MG63 (cell line): ENCODE measurements at regions not wholly inside any gene's neighbourhood (a gene's known extent, or its start where the extent isn't known, plus 50 kb on each side); places are given as distances from the start of the nearest gene placed in this dataset.
"Not testable (repeated sequence)": the region's sequence is repeated elsewhere in the genome, so short reads cannot be mapped to it uniquely, and the experiment has no call there.

Experiments
- DNase-seq: peaks from one replicate; pipeline ENCODE4 v3.0.0-alpha.2; 2020
- H3K27me3 ChIP-seq: fragments of 250-450 bp; sonication (Bioruptor Pico); 2 replicates; pipeline ENCODE4 v1.5.1; 2020; ENCODE audit warnings: mild to moderate bottlenecking, moderate library complexity
- H3K36me3 ChIP-seq: fragments of 250-450 bp; sonication (Bioruptor Pico); 2 replicates; pipeline ENCODE4 v1.5.1; 2020; ENCODE audit warnings: mild to moderate bottlenecking, moderate library complexity
- H3K4me3 ChIP-seq: fragments of 250-450 bp; sonication (Bioruptor Pico); 2 replicates; pipeline ENCODE4 v1.5.1; 2020; ENCODE audit warnings: mild to moderate bottlenecking, moderate library complexity
- H3K9me3 ChIP-seq: fragments of 250-450 bp; sonication (Bioruptor Pico); 2 replicates; pipeline ENCODE4 v1.5.1; 2020; ENCODE audit warnings: mild to moderate bottlenecking, moderate library complexity

DNA sequence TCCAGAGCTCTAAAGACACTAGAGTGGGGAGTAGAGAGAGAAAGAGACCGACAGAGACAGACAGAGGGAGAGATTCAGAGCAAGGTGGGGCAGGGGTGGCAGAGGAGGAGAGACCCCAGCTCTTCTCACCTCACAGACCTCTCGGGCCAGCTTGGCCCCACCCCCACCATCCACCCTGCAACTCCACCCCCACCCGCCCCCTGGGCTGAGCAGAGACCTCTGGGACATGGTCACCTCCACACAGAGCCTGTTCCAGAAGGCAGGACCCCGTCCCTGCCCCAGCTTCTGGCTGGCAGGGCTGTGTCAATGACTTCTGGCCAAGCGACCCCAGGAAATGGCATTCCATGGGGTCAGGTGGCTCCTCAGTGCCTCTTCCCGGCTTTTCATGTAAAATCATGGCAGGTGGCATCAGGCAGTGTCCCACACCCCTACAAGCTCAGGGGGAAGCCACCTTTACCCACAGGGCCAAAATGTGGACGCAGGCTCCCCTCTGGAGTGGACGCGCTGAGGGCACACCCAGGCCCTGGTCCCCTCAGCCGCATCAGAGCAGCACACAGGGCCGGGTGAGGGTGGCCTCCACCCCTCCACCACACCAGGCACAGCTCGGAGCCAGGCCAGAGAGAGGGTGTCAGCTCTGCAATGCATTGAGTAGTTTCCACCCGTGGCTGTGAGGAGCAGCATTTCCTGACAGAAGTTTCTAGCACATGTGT, 131.2 kb upstream of the LPCAT1 start:
- Histone ChIP-seq H3K27me3 (peaks cover 31% of the 10 kb centered on the region), H3K36me3 (no peaks in the 10 kb centered on the region), H3K4me3 (no peak overlapping the region), H3K9me3 (no peaks in the 10 kb centered on the region)
- no peak for DNase-seq

DNA sequence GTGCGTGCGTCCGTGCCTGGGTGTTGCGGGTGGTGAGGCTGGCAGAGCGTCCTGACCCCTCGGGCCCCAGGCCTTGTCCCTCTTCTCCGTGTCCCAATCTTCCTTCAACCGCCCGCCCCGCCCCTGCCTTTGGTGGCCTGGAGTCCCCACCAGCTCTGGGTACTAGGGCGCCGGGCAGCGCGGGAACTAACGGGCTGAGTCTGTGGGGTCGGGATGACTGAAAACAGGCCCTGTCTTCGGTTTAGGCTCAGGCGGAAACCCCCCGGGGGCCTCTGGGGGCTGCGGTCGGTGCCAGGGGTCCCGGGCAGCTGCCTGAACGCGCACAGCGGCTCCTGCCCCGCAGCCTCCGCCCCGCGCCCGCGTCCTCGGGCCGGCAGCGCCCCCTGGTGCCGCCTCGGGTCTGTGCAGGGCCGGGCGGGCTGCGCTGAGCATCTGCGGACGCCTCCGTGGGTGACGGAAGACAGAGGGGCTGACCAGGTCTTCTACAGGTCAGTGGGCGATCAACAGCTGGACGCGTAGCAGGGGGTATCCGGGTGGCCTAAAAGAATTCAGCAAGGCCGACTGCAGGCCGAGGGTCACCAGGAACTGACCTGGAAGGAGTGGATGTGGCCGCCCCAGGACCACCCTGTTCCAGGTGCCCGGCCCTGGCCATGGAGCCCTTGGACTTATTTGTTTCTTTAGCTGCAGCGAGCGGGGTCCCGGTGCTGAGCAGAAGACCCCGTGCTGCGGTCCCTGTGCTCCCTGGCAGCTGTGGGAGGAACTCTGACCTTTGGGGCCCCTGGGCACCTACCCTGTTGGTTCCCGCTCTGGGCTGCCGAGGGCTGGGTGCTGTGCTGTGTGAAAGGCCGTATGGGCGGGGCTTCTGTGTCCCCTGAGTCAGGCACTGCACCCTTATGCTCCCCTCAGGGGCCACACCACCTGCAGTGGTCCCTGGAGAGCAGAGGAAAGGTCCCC, 130.2 kb upstream of the LPCAT1 start:
- peaks cover 30% of the 10 kb centered on the region for H3K27me3 ChIP-seq
- not testable (repeated sequence) for H3K36me3 ChIP-seq, H3K4me3 ChIP-seq, DNase-seq, H3K9me3 ChIP-seq

DNA sequence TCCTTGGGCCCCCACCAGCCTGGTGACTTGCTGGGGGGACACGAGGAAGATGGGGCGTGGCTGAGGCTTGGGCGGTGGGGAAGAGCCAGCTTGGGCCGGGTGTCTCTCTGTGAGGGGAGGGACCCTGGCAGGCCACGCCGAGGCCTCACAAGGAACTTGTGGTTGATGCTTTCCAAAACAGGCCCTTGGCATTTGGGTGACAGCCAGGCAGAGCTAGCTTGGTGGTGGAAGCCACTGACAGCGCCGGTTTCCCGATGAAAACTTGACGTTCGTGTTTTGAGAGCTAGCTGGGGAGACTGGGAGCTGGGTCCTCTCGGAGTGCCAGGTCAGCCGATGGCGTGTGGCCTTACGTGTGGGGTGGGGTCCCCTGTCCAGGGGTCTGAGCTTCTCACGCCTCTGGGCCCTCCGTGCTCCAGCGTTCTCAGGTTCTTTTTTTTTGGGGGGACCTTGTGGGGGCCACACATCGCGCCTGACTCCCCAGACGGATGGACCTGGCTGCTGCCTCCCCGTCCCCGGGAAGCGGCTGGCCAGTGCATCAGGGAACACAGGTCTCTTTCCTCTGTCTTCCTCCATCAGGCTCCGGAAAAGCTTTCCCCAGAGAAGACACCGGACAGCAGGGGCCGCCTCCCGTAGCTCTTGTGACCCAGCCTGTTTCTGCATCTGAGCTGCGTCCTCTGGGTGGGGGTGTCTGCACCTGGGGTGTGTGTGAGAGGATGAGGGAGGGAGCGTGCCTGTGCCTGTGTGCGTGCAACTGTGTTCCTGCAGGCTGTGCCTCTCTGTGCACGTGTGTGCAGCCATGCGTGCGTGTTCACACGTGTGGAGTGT, 129.3 kb upstream of the LPCAT1 start:
- H3K36me3 ChIP-seq, result no peaks in the 10 kb centered on the region
- peaks cover 23% of the 10 kb centered on the region for H3K27me3 ChIP-seq
- no peak overlapping the region for H3K4me3 ChIP-seq
- no peaks in the 10 kb centered on the region for H3K9me3 ChIP-seq
- no peak for DNase-seq

DNA sequence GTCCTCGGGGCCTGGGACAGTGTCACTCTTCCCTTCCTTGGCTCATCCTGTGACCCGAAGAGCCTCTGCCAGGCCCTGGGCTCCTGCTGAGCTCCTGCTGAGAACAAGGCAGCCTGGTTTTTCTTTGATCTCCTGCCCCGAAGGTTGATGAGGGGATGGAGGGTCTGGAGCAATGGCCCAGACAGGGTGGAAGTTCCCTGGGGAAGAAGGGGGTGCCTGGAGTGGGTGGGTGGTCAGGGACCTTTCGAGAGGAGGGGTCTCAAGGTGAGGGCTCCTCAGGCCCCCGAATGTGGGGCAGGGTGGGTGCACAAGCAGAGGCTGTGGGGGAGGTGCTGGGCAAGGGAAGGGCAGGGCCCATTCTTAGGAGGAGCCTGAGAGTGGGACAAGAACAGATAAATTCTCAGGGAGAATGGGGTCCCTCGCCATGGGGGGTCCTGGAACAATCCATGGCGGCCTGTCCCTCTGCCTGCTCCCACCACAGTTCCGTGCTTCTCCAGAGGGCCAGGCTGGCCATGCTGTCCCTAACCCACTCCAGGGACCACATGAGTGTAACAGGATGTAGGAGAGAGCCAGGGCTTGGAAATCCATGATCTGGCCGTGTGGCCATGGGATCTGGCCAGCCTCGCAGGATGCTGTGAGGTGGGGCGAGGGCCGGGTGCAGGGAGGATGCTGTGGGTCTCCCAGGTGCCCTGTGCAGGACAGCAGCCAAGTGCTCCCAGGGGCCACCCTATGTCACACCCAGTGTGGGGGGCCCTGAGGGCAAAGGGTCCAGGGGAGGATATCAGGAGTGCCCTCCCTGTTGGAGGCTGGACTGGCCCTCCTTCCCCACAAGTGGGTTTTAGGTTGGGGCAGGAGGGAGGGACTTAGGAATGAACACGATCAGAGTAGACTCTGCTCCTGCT, 128.5 kb upstream of the LPCAT1 start:
- peaks cover 26% of the 10 kb centered on the region for H3K27me3 ChIP-seq
- DNase-seq, result no peak
- H3K36me3 ChIP-seq, result no peaks in the 10 kb centered on the region
- no peak overlapping the region for H3K4me3 ChIP-seq
- H3K9me3 ChIP-seq, result no peaks in the 10 kb centered on the region

DNA sequence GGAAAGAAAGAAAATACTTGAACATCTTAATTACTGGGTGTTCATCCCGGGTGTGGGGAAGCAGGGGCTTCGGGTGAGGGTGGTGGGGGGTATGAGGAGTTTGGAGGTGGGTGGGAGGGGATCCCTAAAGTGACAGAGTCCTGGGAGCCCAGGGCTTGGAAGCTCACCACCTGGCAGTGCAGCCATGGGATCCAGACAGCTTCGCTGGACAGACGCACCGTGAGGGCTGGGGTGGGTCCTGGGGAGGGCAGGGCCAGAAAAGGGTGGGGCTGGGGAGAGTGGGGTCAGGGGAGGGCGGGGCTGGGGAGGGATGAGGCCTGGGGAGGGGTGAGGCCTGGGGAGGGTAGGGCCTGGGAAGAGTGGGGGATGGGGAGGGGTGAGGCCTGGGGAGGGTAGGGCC, 127.5 kb upstream of the LPCAT1 start:
- no peaks in the 10 kb centered on the region for H3K36me3 ChIP-seq
- peaks cover 27% of the 10 kb centered on the region for H3K27me3 ChIP-seq
- H3K9me3 ChIP-seq, result peaks cover 2% of the 10 kb centered on the region; the same call in 1 of the 2 replicates
- no peak overlapping the region for H3K4me3 ChIP-seq
- DNase-seq, result no peak

DNA sequence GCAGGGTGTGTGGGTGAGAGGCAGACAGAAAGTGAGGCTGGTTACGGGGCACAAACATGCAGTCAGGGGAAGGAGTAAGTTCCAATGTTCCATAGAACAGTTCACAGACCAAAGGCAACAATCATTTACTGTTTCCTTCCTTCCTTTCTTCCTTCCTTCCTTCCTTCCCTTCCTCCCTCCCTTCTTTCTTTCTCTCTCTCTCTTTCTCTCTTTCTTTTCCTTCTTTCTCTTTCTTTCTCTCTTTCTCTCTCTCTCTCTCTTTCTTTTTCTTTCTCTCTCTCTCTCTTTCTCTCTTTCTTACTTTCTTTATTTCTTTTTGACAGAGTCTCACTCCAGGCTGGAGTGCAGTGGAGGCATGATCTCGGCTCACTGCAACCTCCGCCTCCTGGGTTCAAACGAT, 125.8 kb upstream of the LPCAT1 start:
- H3K36me3 ChIP-seq, result no peaks in the 10 kb centered on the region
- peaks cover 35% of the 10 kb centered on the region for H3K27me3 ChIP-seq
- H3K9me3 ChIP-seq, result peaks cover 8% of the 10 kb centered on the region
- no peak for DNase-seq
- no peak overlapping the region for H3K4me3 ChIP-seq

DNA sequence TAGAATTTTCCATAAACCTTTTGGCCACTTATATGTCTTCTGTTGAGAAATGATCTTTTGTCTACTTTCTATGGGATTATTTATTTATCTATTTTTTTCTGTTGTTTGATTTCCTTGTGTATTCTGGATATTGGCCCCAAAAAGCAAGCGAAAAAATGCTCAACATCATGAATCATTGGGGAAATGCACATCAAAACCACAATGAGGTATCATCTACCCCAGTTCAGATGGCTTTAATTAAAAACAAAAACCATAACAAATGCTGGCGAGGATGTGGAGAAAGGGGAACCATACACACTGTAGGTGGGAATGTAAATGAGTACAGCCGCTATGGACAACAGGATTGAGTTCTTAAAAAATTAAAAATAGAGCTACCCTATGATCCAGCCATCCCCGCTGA, 125.0 kb upstream of the LPCAT1 start:
- no peak for DNase-seq
- Histone ChIP-seq H3K4me3 (no peak overlapping the region), H3K36me3 (no peaks in the 10 kb centered on the region), H3K9me3 (peaks cover 8% of the 10 kb centered on the region), H3K27me3 (peaks cover 37% of the 10 kb centered on the region)

DNA sequence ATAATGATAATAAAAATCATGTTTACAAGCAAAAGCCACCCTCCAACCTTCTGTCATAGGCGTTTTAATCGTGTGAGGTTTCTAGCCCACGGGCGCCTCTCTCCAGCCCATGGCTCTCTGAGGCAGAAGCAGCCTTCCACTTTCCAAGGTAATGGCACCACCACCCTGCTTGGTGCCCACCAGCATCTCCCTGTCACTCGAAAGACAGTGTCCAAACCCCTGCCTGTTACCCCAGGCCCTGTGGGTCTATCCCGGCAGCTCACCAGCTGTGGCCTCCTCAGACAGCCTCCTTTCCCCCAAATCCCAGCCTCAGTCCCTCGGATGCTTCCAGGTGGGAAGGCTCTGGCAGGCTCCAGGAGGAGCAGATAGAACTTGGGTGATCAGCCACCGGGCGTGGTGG, 123.8 kb upstream of the LPCAT1 start:
- DNase-seq, result no peak
- Histone ChIP-seq H3K4me3 (no peak overlapping the region), H3K9me3 (peaks cover 8% of the 10 kb centered on the region), H3K36me3 (no peaks in the 10 kb centered on the region), H3K27me3 (peaks cover 43% of the 10 kb centered on the region)

DNA sequence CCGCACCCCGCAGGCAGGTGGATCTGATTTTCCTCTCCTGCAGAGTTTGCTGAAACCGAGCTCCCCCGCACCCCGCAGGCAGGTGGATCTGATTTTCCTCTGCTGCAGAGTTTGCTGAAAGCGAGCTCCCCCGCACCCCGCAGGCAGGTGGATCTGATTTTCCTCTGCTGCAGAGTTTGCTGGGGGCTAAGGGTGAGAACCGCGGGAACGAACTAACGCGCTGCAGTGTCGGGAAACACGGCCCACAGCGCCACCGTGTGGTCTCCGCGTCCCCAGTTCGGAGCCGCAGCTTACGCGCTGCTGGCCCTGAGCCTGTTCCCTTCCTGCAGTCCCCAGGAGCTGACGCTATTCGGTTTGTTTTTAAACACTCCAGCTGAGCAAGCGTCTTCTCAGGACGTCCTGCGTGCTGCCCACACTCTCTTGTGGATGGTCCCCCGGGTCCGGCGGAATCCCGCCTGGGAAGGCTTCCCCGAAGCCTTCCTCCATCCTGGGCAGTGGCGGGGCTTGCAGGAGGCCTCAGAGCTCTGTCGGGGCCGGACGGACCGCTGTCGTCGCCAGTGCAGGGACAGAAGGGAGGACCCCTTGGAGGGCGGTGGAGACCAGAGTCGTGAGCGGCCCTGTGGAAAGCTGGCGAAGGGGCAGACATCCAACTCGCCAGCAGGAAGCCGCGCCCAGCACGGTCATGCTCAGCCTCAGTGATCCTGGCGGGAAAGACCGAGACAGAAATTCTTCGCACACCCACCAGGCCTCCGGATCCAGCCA, 121.2 kb upstream of the LPCAT1 start:
- peak; percentile 82 for DNase-seq
- Histone ChIP-seq H3K27me3 (peaks cover 40% of the 10 kb centered on the region), H3K4me3 (no peak overlapping the region), H3K9me3 (peaks cover 8% of the 10 kb centered on the region), H3K36me3 (no peaks in the 10 kb centered on the region)

DNA sequence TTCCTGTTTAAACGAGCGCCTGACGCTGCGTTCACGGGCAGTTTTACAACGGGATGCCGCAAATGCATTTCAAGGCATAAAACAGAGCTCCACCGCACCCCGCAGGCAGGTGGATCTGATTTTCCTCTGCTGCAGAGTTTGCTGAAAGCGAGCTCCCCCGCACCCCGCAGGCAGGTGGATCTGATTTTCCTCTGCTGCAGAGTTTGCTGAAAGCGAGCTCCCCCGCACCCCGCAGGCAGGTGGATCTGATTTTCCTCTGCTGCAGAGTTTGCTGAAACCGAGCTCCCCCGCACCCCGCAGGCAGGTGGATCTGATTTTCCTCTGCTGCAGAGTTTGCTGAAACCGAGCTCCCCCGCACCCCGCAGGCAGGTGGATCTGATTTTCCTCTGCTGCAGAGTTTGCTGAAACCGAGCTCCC, 120.6 kb upstream of the LPCAT1 start:
- H3K27me3 ChIP-seq, result peaks cover 36% of the 10 kb centered on the region
- H3K4me3 ChIP-seq, H3K9me3 ChIP-seq, H3K36me3 ChIP-seq, DNase-seq: not testable (repeated sequence)

DNA sequence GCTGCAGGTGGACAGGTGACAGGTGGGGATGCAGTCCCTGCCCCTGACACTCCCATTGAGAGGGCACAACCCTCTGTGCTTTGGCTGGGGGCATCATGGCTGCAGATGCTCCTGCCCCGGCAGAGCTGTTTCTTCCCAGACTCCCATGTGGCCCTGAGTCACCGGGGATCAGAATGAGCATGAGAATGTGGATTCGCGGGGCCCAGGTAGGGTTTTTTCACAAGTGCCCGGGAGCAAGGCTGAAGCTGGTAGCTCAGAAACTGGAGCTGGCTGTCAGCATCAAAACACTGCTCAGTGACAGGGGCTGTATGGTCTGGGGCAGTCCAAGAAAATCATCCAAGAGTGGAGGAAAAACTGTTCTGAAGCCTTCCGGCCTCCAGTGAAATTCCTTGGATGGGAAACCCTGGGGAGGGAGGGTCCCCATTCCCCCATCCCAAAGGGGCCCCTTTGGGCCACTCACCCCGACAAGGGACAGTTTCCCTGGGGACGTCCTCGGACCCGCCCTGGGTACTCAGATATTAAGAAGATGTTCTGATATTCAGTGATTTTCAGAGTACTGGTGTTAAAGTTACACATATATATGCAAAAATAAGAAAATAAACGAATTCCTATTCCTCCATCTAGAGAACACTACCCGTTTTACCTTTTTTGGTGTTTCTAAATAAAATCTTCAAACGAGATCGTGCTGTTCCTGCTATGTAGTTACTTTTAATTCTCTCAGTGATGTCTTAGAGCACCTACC, 120.1 kb upstream of the LPCAT1 start:
- Histone ChIP-seq H3K4me3 (no peak overlapping the region), H3K36me3 (no peaks in the 10 kb centered on the region), H3K27me3 (peaks cover 36% of the 10 kb centered on the region), H3K9me3 (peaks cover 8% of the 10 kb centered on the region)
- no peak for DNase-seq

DNA sequence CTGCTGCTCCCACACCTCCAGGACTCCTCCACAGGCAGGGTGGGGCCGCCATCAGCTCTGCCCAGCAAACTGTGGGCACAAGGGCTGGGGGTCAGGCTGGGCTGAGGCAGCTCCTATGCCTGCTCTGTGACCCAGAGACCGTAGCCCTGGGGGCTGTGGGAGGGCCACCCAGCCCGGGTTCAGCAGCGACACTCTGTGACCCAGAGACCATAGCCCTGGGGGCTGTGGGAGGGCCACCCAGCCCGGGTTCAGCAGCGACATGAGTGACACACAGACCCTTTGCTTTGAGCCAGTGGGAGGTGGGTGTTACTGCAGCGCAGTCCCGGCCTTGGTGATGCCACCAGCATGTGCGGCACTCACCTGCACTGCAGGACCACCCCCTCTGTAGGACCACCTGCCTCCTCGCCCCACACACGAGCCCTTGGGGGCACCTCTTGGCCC, 118.9 kb upstream of the LPCAT1 start:
- no peaks in the 10 kb centered on the region for H3K36me3 ChIP-seq
- H3K9me3 ChIP-seq, result peaks cover 8% of the 10 kb centered on the region
- no peak overlapping the region for H3K4me3 ChIP-seq
- DNase-seq, result no peak
- H3K27me3 ChIP-seq, result peaks cover 35% of the 10 kb centered on the region

DNA sequence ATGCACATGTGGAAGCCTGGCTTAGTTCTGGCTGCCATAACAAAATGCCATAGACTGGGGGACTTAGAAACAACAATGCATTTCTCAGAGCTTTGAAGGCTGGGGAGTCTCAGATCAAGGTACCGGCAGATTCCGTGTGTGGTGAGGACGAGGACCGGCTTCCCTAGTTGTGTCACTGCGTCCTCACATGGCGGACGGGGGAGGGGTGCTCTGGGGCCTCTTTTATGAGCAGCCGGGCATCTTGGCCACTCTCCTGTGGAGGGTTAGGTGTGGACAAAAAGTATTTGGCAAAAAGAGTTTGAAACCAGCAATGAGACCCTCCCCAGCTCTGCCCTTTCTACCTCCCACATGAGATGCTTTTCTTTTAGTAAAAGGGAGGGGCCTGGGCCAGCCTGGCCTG, 118.5 kb upstream of the LPCAT1 start:
- Histone ChIP-seq H3K27me3 (peaks cover 32% of the 10 kb centered on the region), H3K36me3 (no peaks in the 10 kb centered on the region), H3K9me3 (peaks cover 8% of the 10 kb centered on the region), H3K4me3 (no peak overlapping the region)
- DNase-seq, result no peak

DNA sequence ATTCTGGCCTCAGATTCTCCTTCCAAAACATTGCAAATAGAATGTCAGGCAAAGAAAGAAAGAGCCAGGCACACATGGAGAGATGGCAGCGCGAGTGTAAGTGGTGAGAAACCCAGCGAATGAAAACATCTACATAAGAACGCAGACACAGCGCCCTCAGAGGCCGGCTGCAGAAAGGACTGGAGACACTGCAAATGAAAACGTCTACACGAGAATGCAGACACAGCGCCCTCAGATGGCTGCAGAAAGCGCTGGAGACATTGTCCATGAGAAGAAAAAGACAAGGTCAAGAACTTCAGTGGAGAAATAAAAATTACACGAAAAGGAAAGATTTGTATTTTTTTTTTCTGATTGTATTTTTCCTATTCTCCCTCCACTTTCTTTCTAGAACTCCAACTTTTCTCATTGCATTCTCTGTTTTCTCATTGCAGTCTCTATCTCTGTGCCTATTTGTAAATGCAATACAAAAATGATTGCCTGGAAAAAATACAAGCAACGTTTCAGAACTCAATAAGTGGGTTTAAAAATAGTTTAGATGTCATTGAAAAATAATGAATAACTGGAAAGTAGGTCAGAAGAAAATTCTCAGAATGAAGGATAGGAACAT, 117.9 kb upstream of the LPCAT1 start:
- Histone ChIP-seq H3K36me3 (no peaks in the 10 kb centered on the region), H3K9me3 (peaks cover 6% of the 10 kb centered on the region), H3K4me3 (no peak overlapping the region), H3K27me3 (peaks cover 32% of the 10 kb centered on the region)
- peak; percentile 92 for DNase-seq
